Astrocyte (in vitro differentiated cells and primary cell): ENCODE measurements at regions not wholly inside any gene's neighbourhood (a gene's known extent, or its start where the extent isn't known, plus 50 kb on each side); places are given as distances from the start of the nearest gene placed in this dataset.

Experiments used
- DNase-seq: peaks from one replicate; pipeline ENCODE4 v3.0.0-alpha.2; 2010; ENCODE audit warnings: low read depth
- FAIRE-seq: peaks from 2 replicates; lab custom pipeline; 2011; peaks lifted over from hg19 to GRCh38; lab: Jason Lieb, UNC
- H2AFZ ChIP-seq: 2 replicates; pipeline ENCODE4 v1.6.0; 2012; ENCODE audit warnings: low read depth, low read length, inconsistent platforms
- H3K27ac ChIP-seq: 2 replicates; pipeline ENCODE4 v1.5.1; 2011; ENCODE audit warnings: low read depth, low read length, inconsistent platforms
- H3K27me3 ChIP-seq: 2 replicates; pipeline ENCODE4 v1.6.0; 2011; ENCODE audit warnings: low read length, inconsistent platforms; ENCODE audit not compliant: insufficient read depth
- H3K36me3 ChIP-seq: 2 replicates; pipeline ENCODE4 v1.5.1; 2011; ENCODE audit warnings: low read length, inconsistent platforms; ENCODE audit not compliant: insufficient read depth
- H3K4me1 ChIP-seq: 2 replicates; pipeline ENCODE4 v1.5.1; 2011; ENCODE audit warnings: low read length, inconsistent platforms; ENCODE audit not compliant: insufficient read depth
- H3K4me2 ChIP-seq: 2 replicates; pipeline ENCODE4 v1.6.0; 2012; ENCODE audit warnings: low read length, inconsistent platforms
- H3K4me3 ChIP-seq: 2 replicates; pipeline ENCODE4 v1.5.1; 2011; ENCODE audit warnings: low read depth, mild to moderate bottlenecking, low read length, inconsistent platforms; ENCODE audit not compliant: insufficient read depth
- H3K79me2 ChIP-seq: 2 replicates; pipeline ENCODE4 v1.6.0; 2012; ENCODE audit warnings: mild to moderate bottlenecking, low read length, inconsistent platforms; ENCODE audit not compliant: insufficient read depth
- H3K9ac ChIP-seq: 2 replicates; pipeline ENCODE4 v1.6.0; 2012; ENCODE audit warnings: mild to moderate bottlenecking, low read length, inconsistent platforms
- H3K9me3 ChIP-seq: 2 replicates; pipeline ENCODE4 v1.5.1; 2012; ENCODE audit warnings: low read depth, mild to moderate bottlenecking, low read length, inconsistent platforms; ENCODE audit not compliant: insufficient read depth
- H4K20me1 ChIP-seq: 2 replicates; pipeline ENCODE4 v1.6.0; 2012; ENCODE audit warnings: low read length, inconsistent platforms; ENCODE audit not compliant: insufficient read depth
- H3K27ac Mint-ChIP-seq: one replicate; pipeline ENCODE4 v1.8.0; 2021; ENCODE audit warnings: mild to moderate bottlenecking, mixed read lengths; ENCODE audit not compliant: unreplicated experiment
- H3K27me3 Mint-ChIP-seq: one replicate; pipeline ENCODE4 v1.8.0; 2021; ENCODE audit warnings: low read depth, mixed read lengths; ENCODE audit not compliant: unreplicated experiment
- H3K36me3 Mint-ChIP-seq: one replicate; pipeline ENCODE4 v1.8.0; 2021; ENCODE audit warnings: low read depth, mixed read lengths; ENCODE audit not compliant: unreplicated experiment
- H3K4me1 Mint-ChIP-seq: one replicate; pipeline ENCODE4 v1.8.0; 2021; ENCODE audit warnings: low read depth, mixed read lengths; ENCODE audit not compliant: unreplicated experiment
- H3K4me3 Mint-ChIP-seq: one replicate; pipeline ENCODE4 v1.8.0; 2021; ENCODE audit warnings: mild to moderate bottlenecking, moderate library complexity, mixed read lengths; ENCODE audit not compliant: unreplicated experiment
- H3K9me3 Mint-ChIP-seq: one replicate; pipeline ENCODE4 v1.8.0; 2021; ENCODE audit warnings: mild to moderate bottlenecking, mixed read lengths; ENCODE audit not compliant: unreplicated experiment
- EZH2 ChIP-seq: IDR thresholded peaks from 2 replicates; pipeline ENCODE4 v1.6.1; 2012; ENCODE audit warnings: mild to moderate bottlenecking, low read length, inconsistent platforms; ENCODE audit not compliant: insufficient read depth
- TF ChIP-seq, protein P1 (sequence below): IDR thresholded peaks from 2 replicates; pipeline ENCODE4 v1.5.1; 2011; ENCODE audit warnings: low read depth, mild to moderate bottlenecking, inconsistent platforms, low read length, moderate library complexity; ENCODE audit not compliant: insufficient read depth

DNA sequence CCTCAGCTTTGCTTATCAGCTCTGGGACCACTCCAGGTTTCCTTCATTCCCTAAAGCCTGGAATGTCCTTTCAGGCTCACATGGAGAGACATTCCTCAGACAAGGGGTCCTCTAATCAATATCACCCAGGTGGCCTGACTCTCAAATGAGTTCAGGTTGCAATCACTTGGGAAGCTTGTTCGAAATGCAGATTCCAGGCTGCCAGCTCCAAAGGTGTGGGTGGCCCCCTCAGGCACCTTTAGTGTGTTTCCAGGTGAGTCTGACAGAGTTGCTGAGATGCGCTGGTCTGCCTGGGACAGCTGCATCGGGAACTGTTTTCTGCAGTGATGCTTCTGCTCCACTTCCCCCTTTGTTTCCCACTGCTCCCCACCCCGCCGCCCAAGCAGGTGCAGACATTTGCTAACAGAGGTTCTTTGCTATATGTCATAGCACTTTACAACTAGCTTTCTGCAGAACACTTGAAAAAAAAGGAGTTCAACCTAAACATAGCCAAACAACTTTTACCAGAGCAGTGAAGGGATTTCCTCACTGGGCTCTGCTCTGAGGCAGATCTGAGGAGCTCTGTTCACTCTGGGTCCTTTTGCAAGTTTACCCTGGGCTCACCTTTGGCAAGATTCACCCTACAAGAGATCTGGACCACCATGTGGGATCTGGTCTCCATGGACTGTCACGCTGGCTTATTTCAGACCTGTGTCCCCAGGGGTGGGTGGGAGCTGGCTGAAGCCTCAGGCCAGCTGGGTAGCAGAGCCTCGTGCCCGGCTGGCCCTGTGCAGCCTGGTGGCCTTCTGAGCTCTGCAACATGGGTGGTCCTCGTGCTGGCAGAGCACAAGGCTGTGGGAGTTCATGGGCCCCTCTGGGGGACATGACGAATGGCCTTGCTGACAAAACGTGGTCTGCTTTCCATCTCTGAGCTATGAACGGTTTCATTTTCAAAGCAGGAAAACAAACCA is 539.6 kb downstream of the CCDC171 start:
- H2AFZ ChIP-seq: peak overlapping the region; percentile 5
- H3K9me3 Mint-ChIP-seq: peaks cover 13% of the 10 kb centered on the region
- no peak for DNase-seq

DNA sequence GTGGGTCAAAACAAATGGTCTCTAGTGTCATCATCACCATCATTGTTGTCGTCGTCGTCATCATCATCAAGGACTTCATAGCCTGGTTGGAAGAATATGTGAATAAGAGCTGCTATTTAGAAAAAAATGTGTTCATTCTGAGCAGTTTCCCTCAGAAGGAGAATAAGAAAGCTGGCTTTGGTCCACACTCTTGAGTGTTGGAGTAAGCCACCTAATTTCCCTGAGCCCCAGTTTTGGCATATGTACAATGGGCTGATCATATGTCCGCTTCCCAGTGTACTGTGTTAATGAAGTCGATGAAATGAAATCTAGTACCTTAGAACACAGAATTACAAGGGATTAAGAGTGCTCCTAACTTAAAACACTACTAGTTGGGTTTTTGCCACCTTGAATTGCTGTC is 545.5 kb downstream of the CCDC171 start:
- no peak overlapping the region for H2AFZ ChIP-seq
- H3K36me3 Mint-ChIP-seq: no peaks in the 10 kb centered on the region
- H3K4me2 ChIP-seq: no peak overlapping the region
- no peaks in the 10 kb centered on the region for H4K20me1 ChIP-seq
- peaks cover 22% of the 10 kb centered on the region for H3K4me1 Mint-ChIP-seq
- no peak overlapping the region for H3K4me3 ChIP-seq
- H3K27ac ChIP-seq: no peak overlapping the region
- TF ChIP-seq EZH2: no peak
- TF ChIP-seq, protein P1, sequence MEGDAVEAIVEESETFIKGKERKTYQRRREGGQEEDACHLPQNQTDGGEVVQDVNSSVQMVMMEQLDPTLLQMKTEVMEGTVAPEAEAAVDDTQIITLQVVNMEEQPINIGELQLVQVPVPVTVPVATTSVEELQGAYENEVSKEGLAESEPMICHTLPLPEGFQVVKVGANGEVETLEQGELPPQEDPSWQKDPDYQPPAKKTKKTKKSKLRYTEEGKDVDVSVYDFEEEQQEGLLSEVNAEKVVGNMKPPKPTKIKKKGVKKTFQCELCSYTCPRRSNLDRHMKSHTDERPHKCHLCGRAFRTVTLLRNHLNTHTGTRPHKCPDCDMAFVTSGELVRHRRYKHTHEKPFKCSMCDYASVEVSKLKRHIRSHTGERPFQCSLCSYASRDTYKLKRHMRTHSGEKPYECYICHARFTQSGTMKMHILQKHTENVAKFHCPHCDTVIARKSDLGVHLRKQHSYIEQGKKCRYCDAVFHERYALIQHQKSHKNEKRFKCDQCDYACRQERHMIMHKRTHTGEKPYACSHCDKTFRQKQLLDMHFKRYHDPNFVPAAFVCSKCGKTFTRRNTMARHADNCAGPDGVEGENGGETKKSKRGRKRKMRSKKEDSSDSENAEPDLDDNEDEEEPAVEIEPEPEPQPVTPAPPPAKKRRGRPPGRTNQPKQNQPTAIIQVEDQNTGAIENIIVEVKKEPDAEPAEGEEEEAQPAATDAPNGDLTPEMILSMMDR: no peak
- no peaks in the 10 kb centered on the region for H3K27me3 ChIP-seq
- no peaks in the 10 kb centered on the region for H3K4me1 ChIP-seq
- peaks cover 10% of the 10 kb centered on the region for H3K27me3 Mint-ChIP-seq
- no peak overlapping the region for H3K9ac ChIP-seq
- no peaks in the 10 kb centered on the region for H3K79me2 ChIP-seq
- peaks cover 5% of the 10 kb centered on the region for H3K9me3 Mint-ChIP-seq
- H3K4me3 Mint-ChIP-seq: no peak overlapping the region
- no peak overlapping the region for H3K27ac Mint-ChIP-seq
- H3K9me3 ChIP-seq: no peaks in the 10 kb centered on the region
- no peak for FAIRE-seq
- DNase-seq: no peak
- no peaks in the 10 kb centered on the region for H3K36me3 ChIP-seq

More for the DNA sequence above, 539.6 kb downstream of the CCDC171 start:
- Histone ChIP-seq H4K20me1 (no peaks in the 10 kb centered on the region), H3K4me3 (no peak overlapping the region), H3K27ac (no peak overlapping the region), H3K4me2 (no peak overlapping the region), H3K79me2 (no peaks in the 10 kb centered on the region), H3K27me3 (no peaks in the 10 kb centered on the region), H3K36me3 (no peaks in the 10 kb centered on the region), H3K9ac (no peak overlapping the region), H3K9me3 (no peaks in the 10 kb centered on the region), H3K4me1 (no peaks in the 10 kb centered on the region)
- Mint-ChIP-seq H3K36me3 (no peaks in the 10 kb centered on the region), H3K27ac (no peak overlapping the region), H3K4me1 (peaks cover 5% of the 10 kb centered on the region), H3K27me3 (peaks cover 6% of the 10 kb centered on the region), H3K4me3 (no peak overlapping the region)
- FAIRE-seq: no peak
- TF ChIP-seq, protein P1: no peak
- no peak for TF ChIP-seq EZH2
